HCT116 (cell line): ENCODE measurements at regions not wholly inside any gene's neighbourhood (a gene's known extent, or its start where the extent isn't known, plus 50 kb on each side); places are given as distances from the start of the nearest gene placed in this dataset.

ENCODE experiments used
- ATAC-seq: fragments of 200-7000 bp; cut with Tn5 transposase; 2 replicates; pipeline ENCODE4 v1.9.1; 2020; ENCODE audit warnings: mild to moderate bottlenecking, moderate library complexity
- BruUV-seq: library from RNA; stranded (reverse); fragments of 400-500 nt; replicated peaks from 2 replicates; lab custom pipeline; 2021; lab: Mats Ljungman, UMichigan
- CTCF ChIA-PET: fragments of 300-600 bp; sonication (Branson Sonifier 250); formaldehyde crosslinking; loops from one replicate; lab custom pipeline; 2021; ENCODE audit warnings: antibody characterized with exemption; lab: Charles Lee
- POLR2A ChIA-PET: fragments of 300-600, 350-600 bp; sonication (Branson Sonifier 250); formaldehyde crosslinking; loops from one replicate; lab custom pipeline; 2021; ENCODE audit warnings: antibody characterized with exemption; lab: Charles Lee
- RAD21 ChIA-PET, 2 experiments: fragments of 300-600 bp; sonication (Branson Sonifier 250); formaldehyde crosslinking; loops; one replicate each; lab custom pipeline; 2023; ENCODE audit warnings: low total read pairs in 2 of 2; ENCODE audit not compliant: uncharacterized antibody in 2 of 2, unreplicated experiment in 2 of 2, low non-redundant PET in 1 of 2; lab: Charles Lee
- DNase-seq: peaks from one replicate; pipeline ENCODE4 v3.0.0-alpha.2; 2010; ENCODE audit warnings: low read depth, low spot score
- H2AFZ ChIP-seq: fragments of 200-600 bp; shearing (Covaris generic), sonication (generic); 2 replicates; pipeline ENCODE4 v1.6.1; 2017; ENCODE audit warnings: low read depth, mixed run types, mixed read lengths, antibody characterized with exemption, low read length; ENCODE audit not compliant: poor library complexity, severe bottlenecking
- H3K27ac ChIP-seq: 2 replicates; pipeline ENCODE4 v1.5.1; 2012; ENCODE audit warnings: low read depth, low read length
- H3K27me3 ChIP-seq: fragments of 200-600 bp; sonication (generic); 2 replicates; pipeline ENCODE4 v1.6.1; 2016; ENCODE audit warnings: mixed run types, low read length, mixed read lengths; ENCODE audit not compliant: insufficient read depth
- H3K36me3 ChIP-seq, 2 experiments: fragments of 200-500 bp in 1 of 2; fragments of 200-600 bp in 1 of 2; sonication (Bioruptor generic) in 1 of 2; sonication (generic) in 1 of 2; 2 replicates each; pipeline versions ENCODE4 v1.5.1 to v1.6.1; 2014 to 2016; ENCODE audit warnings: low read length in 2 of 2, inconsistent platforms in 1 of 2, mixed read lengths in 1 of 2, mixed run types in 1 of 2; ENCODE audit not compliant: insufficient read depth in 2 of 2, control insufficient read depth in 1 of 2
- H3K4me1 ChIP-seq, 2 experiments: fragments of 200-600 bp in 1 of 2; sonication (generic) in 1 of 2; 2 replicates each; pipeline versions ENCODE4 v1.5.1 to v1.6.1; 2012 to 2017; ENCODE audit warnings: low read length in 2 of 2, inconsistent platforms in 1 of 2, mild to moderate bottlenecking in 1 of 2, mixed read lengths in 1 of 2, mixed run types in 1 of 2, moderate library complexity in 1 of 2; ENCODE audit not compliant: insufficient read depth in 2 of 2, control insufficient read depth in 1 of 2
- H3K4me2 ChIP-seq: fragments of 200-600 bp; sonication (generic); 2 replicates; pipeline ENCODE4 v1.6.1; 2017; ENCODE audit warnings: mixed run types, low read length, mixed read lengths
- H3K4me3 ChIP-seq, 2 experiments: fragments of 200-600 bp in 1 of 2; sonication (generic) in 1 of 2; replicated peaks in 1 of 2; 2 replicates each; pipeline ENCODE4 v1.5.1; 2011 to 2016; ENCODE audit warnings: low read length in 2 of 2, control low read depth in 1 of 2, low read depth in 1 of 2, mild to moderate bottlenecking in 1 of 2, mixed read lengths in 1 of 2, mixed run types in 1 of 2
- H3K79me2 ChIP-seq: fragments of 200-600 bp; sonication (generic); 2 replicates; pipeline ENCODE4 v1.6.1; 2017; ENCODE audit warnings: mild to moderate bottlenecking, mixed run types, low read length, moderate library complexity, mixed read lengths; ENCODE audit not compliant: insufficient read depth
- H3K9ac ChIP-seq: fragments of 200-600 bp; sonication (generic); 2 replicates; pipeline ENCODE4 v1.6.1; 2016; ENCODE audit warnings: low read length, mixed read lengths
- H3K9me2 ChIP-seq: fragments of 200-600 bp; sonication (generic), shearing (Covaris generic); 2 replicates; pipeline ENCODE4 v1.6.1; 2017; ENCODE audit warnings: mixed run types, mild to moderate bottlenecking, moderate library complexity; ENCODE audit not compliant: insufficient read depth
- H3K9me3 ChIP-seq, 2 experiments: fragments of 200-500 bp in 1 of 2; fragments of 200-600 bp in 1 of 2; sonication (Bioruptor generic) in 1 of 2; sonication (generic) in 1 of 2; 2 replicates each; pipeline ENCODE4 v1.6.1; 2014 to 2017; ENCODE audit warnings: low read length in 2 of 2, mixed read lengths in 2 of 2, inconsistent platforms in 1 of 2, low read depth in 1 of 2, mild to moderate bottlenecking in 1 of 2, mixed run types in 1 of 2, moderate library complexity in 1 of 2; ENCODE audit not compliant: control insufficient read depth in 1 of 2, insufficient read depth in 1 of 2
- H4K20me1 ChIP-seq: fragments of 200-600 bp; sonication (generic), shearing (Covaris generic); 2 replicates; pipeline ENCODE4 v1.6.1; 2017; ENCODE audit warnings: mixed run types, mild to moderate bottlenecking, moderate library complexity; ENCODE audit not compliant: insufficient read depth
- CBX3 ChIP-seq: IDR thresholded peaks from 2 replicates; pipeline ENCODE4 v1.6.1; 2012; ENCODE audit warnings: low read depth
- CEBPB ChIP-seq: IDR thresholded peaks from 2 replicates; pipeline ENCODE4 v1.6.1; 2012; ENCODE audit warnings: low read depth
- EGR1 ChIP-seq: IDR thresholded peaks from 2 replicates; pipeline ENCODE4 v1.6.1; 2012; ENCODE audit warnings: low read depth
- ELF1 ChIP-seq: IDR thresholded peaks from 2 replicates; pipeline ENCODE4 v1.6.1; 2012; ENCODE audit warnings: low read depth, borderline replicate concordance
- EZH2phosphoT487 ChIP-seq: fragments of 200-600 bp; IDR thresholded peaks from 2 replicates; pipeline ENCODE4 v1.6.1; 2018; ENCODE audit warnings: antibody characterized with exemption, borderline replicate concordance
- FOSL1 ChIP-seq: IDR thresholded peaks from 2 replicates; pipeline ENCODE4 v1.6.1; 2012; ENCODE audit warnings: low read depth
- POLR2A ChIP-seq: IDR thresholded peaks from 2 replicates; pipeline ENCODE4 v1.7.0; 2011; ENCODE audit warnings: borderline replicate concordance; ENCODE audit not compliant: insufficient read depth, insufficient read length; ENCODE audit errors: extremely low read depth
- RAD21 ChIP-seq: IDR thresholded peaks from 2 replicates; pipeline ENCODE4 v1.6.1; 2012; ENCODE audit warnings: low read depth, mild to moderate bottlenecking
- REST ChIP-seq: IDR thresholded peaks from 2 replicates; pipeline ENCODE4 v1.6.1; 2012; ENCODE audit warnings: low read depth
- SP1 ChIP-seq: IDR thresholded peaks from 2 replicates; pipeline ENCODE4 v1.6.1; 2012; ENCODE audit warnings: low read depth
- SRF ChIP-seq: IDR thresholded peaks from 2 replicates; pipeline ENCODE4 v1.6.1; 2012; ENCODE audit warnings: low read depth
- TCF7L2 ChIP-seq: IDR thresholded peaks from 2 replicates; pipeline ENCODE4 v1.7.0; 2011; ENCODE audit warnings: borderline replicate concordance, inconsistent platforms; ENCODE audit not compliant: insufficient read depth, insufficient read length; ENCODE audit errors: extremely low read depth
- YY1 ChIP-seq: IDR thresholded peaks from 2 replicates; pipeline ENCODE4 v1.6.1; 2011; ENCODE audit warnings: low read length, low read depth, moderate library complexity, mild to moderate bottlenecking; ENCODE audit not compliant: insufficient replicate concordance; ENCODE audit errors: extremely low read depth
- ZNF274 ChIP-seq: fragments of 200-500 bp; sonication (Bioruptor generic); IDR thresholded peaks from 2 replicates; pipeline ENCODE4 v1.6.1; 2014; ENCODE audit warnings: mild to moderate bottlenecking, low read depth, low read length, inconsistent platforms
- intact Hi-C: fragments of 100-400 bp; cut with micrococcal nuclease; formaldehyde crosslinking; loops from 2 replicates; pipeline ENCODE4 v1.10.0; 2022
- TF ChIP-seq, protein P1 (sequence below), 3 experiments: fragments of 200-600 bp in 1 of 3; sonication (generic) in 1 of 3; IDR thresholded peaks in 2 of 3; conservative IDR thresholded peaks in 1 of 3; 2 replicates each; pipeline ENCODE4 v1.5.1; 2012 to 2017; ENCODE audit warnings: low read depth in 2 of 3, low read length in 2 of 3, antibody characterized with exemption in 1 of 3, borderline replicate concordance in 1 of 3, control low read depth in 1 of 3, mild to moderate bottlenecking in 1 of 3, mixed read lengths in 1 of 3, mixed run types in 1 of 3, moderate library complexity in 1 of 3; ENCODE audit not compliant: insufficient read depth in 1 of 3
- TF ChIP-seq, protein P2 (sequence below): IDR thresholded peaks from 2 replicates; pipeline ENCODE4 v1.6.1; 2012
- TF ChIP-seq, protein P3 (sequence below): IDR thresholded peaks from 2 replicates; pipeline ENCODE4 v1.6.1; 2012
- TF ChIP-seq, protein P4 (sequence below): IDR thresholded peaks from 2 replicates; pipeline ENCODE4 v1.6.1; 2011; ENCODE audit warnings: mild to moderate bottlenecking, low read length, moderate library complexity; ENCODE audit not compliant: insufficient replicate concordance; ENCODE audit errors: extremely low read depth

DNA sequence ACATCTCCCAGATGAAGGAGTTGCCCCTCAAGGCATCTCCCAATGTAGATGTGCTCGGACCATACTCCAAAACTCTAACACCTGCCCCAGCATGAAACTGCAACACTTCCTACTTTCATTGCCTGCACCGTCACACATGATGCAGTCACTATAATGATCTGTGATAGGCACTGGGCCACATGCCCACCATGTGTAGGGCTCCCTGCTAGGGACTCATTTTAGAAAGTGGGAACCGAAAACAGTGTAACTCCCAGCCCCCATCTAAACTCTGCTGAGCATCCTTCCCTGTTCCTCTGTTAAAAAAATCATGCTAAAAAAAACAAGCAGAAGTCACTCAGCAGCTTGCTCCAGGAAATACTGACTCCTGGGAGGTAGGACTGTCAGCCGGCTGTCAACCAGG, 496.1 kb upstream of the RAB6C start:
- Histone ChIP-seq H3K9me2 (no peaks in the 10 kb centered on the region), H4K20me1 (no peaks in the 10 kb centered on the region)
- no peak for TF ChIP-seq ZNF274
- TF ChIP-seq, protein P1, sequence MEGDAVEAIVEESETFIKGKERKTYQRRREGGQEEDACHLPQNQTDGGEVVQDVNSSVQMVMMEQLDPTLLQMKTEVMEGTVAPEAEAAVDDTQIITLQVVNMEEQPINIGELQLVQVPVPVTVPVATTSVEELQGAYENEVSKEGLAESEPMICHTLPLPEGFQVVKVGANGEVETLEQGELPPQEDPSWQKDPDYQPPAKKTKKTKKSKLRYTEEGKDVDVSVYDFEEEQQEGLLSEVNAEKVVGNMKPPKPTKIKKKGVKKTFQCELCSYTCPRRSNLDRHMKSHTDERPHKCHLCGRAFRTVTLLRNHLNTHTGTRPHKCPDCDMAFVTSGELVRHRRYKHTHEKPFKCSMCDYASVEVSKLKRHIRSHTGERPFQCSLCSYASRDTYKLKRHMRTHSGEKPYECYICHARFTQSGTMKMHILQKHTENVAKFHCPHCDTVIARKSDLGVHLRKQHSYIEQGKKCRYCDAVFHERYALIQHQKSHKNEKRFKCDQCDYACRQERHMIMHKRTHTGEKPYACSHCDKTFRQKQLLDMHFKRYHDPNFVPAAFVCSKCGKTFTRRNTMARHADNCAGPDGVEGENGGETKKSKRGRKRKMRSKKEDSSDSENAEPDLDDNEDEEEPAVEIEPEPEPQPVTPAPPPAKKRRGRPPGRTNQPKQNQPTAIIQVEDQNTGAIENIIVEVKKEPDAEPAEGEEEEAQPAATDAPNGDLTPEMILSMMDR (IDR thresholded peaks at IDR 0.05 in 2 of 3, conservative IDR thresholded peaks at IDR 0.05 in 1 of 3; ENCODE audit: borderline replicate concordance in 1 of 3, insufficient read depth in 1 of 3, low read depth in 2 of 3, low read length in 2 of 3), result no peak
- TF ChIP-seq ELF1, result no peak
- TF ChIP-seq FOSL1, result no peak
- TF ChIP-seq SRF, result no peak
- TF ChIP-seq TCF7L2, result no peak
- TF ChIP-seq, protein P2, sequence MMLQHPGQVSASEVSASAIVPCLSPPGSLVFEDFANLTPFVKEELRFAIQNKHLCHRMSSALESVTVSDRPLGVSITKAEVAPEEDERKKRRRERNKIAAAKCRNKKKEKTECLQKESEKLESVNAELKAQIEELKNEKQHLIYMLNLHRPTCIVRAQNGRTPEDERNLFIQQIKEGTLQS, result no peak
- TF ChIP-seq YY1, result no peak
- TF ChIP-seq RAD21, result no peak
- no peak for TF ChIP-seq EZH2phosphoT487
- TF ChIP-seq CBX3, result no peak
- no peak for TF ChIP-seq SP1
- TF ChIP-seq REST, result no peak
- no peak for TF ChIP-seq CEBPB
- TF ChIP-seq, protein P3, sequence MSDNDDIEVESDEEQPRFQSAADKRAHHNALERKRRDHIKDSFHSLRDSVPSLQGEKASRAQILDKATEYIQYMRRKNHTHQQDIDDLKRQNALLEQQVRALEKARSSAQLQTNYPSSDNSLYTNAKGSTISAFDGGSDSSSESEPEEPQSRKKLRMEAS, result no peak
- TF ChIP-seq EGR1, result no peak
- TF ChIP-seq POLR2A, result no peak
- TF ChIP-seq, protein P4, sequence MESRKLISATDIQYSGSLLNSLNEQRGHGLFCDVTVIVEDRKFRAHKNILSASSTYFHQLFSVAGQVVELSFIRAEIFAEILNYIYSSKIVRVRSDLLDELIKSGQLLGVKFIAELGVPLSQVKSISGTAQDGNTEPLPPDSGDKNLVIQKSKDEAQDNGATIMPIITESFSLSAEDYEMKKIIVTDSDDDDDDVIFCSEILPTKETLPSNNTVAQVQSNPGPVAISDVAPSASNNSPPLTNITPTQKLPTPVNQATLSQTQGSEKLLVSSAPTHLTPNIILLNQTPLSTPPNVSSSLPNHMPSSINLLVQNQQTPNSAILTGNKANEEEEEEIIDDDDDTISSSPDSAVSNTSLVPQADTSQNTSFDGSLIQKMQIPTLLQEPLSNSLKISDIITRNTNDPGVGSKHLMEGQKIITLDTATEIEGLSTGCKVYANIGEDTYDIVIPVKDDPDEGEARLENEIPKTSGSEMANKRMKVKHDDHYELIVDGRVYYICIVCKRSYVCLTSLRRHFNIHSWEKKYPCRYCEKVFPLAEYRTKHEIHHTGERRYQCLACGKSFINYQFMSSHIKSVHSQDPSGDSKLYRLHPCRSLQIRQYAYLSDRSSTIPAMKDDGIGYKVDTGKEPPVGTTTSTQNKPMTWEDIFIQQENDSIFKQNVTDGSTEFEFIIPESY, result no peak
- TF ChIP-seq, all 23 proteins: peak for 0
- no peak overlapping the region for H3K4me3 ChIP-seq
- no peaks in the 10 kb centered on the region for H3K79me2 ChIP-seq
- no peak overlapping the region for H3K9ac ChIP-seq
- H3K27ac ChIP-seq, result no peak overlapping the region
- H3K27me3 ChIP-seq, result peaks cover 58% of the 10 kb centered on the region
- ATAC-seq, result no peak
- H2AFZ ChIP-seq, result no peak overlapping the region
- no peak for DNase-seq
- no peaks in the 10 kb centered on the region for H3K9me3 ChIP-seq
- no peaks in the 10 kb centered on the region for H3K4me1 ChIP-seq
- RAD21 ChIA-PET, result no interaction called here
- no TSS peak for BruUV-seq
- intact Hi-C loops, result no loop called here
- no peak overlapping the region for H3K4me2 ChIP-seq
- POLR2A ChIA-PET, result no interaction called here
- CTCF ChIA-PET, result no interaction called here
- no peaks in the 10 kb centered on the region for H3K36me3 ChIP-seq
